NB4 (cell line): ENCODE measurements at regions not wholly inside any gene's neighbourhood (a gene's known extent, or its start where the extent isn't known, plus 50 kb on each side); places are given as distances from the start of the nearest gene placed in this dataset.

Experiments
- POLR2A ChIP-seq: IDR thresholded peaks from 2 replicates; pipeline ENCODE4 v1.6.1; 2011; ENCODE audit warnings: mild to moderate bottlenecking; ENCODE audit not compliant: insufficient read length; ENCODE audit errors: extremely low read depth
- TF ChIP-seq, protein P1 (sequence below): IDR thresholded peaks from one replicate; pipeline ENCODE4 v1.5.1; 2012; ENCODE audit warnings: low read depth, low read length

DNA sequence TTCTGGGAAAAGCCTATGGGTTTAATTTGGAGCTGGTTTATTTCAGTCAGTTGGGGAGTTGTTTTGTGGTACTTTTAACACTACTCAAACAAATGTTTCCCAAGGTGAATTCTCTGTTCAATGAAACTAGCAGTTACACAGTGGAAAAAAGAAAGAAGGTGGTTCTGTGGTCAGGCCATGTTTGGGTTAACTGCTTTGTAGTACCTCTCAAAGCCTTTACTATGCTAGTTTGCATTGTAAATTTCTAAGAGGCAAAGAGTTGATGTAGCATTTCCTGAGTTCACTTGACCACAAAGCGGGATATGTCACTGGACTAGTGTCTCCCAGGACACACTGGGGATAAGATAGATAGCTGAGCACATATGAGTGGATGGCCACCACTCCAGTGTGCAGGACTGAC lies 145.4 kb downstream of the KIF20B start:
- TF ChIP-seq, protein P1, sequence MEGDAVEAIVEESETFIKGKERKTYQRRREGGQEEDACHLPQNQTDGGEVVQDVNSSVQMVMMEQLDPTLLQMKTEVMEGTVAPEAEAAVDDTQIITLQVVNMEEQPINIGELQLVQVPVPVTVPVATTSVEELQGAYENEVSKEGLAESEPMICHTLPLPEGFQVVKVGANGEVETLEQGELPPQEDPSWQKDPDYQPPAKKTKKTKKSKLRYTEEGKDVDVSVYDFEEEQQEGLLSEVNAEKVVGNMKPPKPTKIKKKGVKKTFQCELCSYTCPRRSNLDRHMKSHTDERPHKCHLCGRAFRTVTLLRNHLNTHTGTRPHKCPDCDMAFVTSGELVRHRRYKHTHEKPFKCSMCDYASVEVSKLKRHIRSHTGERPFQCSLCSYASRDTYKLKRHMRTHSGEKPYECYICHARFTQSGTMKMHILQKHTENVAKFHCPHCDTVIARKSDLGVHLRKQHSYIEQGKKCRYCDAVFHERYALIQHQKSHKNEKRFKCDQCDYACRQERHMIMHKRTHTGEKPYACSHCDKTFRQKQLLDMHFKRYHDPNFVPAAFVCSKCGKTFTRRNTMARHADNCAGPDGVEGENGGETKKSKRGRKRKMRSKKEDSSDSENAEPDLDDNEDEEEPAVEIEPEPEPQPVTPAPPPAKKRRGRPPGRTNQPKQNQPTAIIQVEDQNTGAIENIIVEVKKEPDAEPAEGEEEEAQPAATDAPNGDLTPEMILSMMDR = no peak
- TF ChIP-seq POLR2A = no peak
